ENCODE measurements at regions not wholly inside any gene's neighbourhood (a gene's known extent, or its start where the extent isn't known, plus 50 kb on each side); places are given as distances from the start of the nearest gene placed in this dataset.

GRCh38 chr9:115730845-115731244, 422.7 kb upstream of the PAPPA start:
- TF ChIP-seq CTCF (IDR thresholded peaks at IDR 0.05), result no peak
- TF ChIP-seq ZFX (IDR thresholded peaks at IDR 0.05; ENCODE audit: borderline replicate concordance), result no peak

Measured in 22Rv1 (cell line).